ENCODE measurements at regions not wholly inside any gene's neighbourhood (a gene's known extent, or its start where the extent isn't known, plus 50 kb on each side); places are given as distances from the start of the nearest gene placed in this dataset.

DNA sequence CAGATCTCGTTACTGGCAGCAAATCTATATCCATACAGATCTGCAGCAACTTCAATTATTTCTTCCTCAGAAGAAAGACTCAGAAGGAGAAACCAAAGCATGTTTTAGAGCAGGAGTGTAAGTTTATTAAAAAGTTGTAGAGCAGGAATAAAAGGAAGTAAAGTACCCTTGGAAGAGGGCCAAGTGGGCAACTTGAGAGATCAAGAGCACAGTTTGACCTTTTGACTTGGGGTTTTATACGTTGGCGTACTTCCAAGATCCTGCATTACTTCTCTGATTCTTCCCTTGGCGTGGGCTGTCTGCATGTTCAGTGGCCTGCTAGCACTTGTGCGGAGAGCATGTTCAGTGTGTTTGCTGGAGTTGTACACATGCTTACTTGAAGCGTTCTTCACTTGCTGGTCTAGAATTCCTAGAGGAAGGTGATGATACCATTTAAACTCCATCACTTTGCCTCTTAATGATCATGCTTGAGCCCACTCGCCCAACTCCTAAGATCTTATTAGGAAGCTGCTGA lies 1114.7 kb upstream of the PABPC4L start:
- no peak for DNase-seq (ENCODE audit: low read depth)

DNA sequence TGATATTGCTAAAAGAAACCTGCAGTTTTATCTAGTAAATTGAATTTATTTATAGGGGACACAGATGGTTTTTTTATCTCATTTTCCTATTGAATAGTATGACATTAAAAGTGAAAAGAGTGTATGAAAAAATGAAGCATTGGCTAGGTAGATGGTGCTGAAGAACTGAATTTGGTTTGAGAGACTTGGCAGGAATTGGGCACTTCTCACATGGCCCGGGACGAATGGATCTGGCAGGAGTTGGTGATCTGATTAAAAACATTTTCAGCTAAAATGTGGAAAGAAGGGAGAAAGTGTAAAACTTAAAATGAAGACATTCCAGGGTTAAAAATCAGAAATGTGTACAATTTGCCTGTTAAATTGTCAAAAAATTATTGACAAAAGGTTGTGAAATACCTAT lies 1088.5 kb upstream of the PABPC4L start:
- DNase-seq (ENCODE audit: low read depth): no peak

DNA sequence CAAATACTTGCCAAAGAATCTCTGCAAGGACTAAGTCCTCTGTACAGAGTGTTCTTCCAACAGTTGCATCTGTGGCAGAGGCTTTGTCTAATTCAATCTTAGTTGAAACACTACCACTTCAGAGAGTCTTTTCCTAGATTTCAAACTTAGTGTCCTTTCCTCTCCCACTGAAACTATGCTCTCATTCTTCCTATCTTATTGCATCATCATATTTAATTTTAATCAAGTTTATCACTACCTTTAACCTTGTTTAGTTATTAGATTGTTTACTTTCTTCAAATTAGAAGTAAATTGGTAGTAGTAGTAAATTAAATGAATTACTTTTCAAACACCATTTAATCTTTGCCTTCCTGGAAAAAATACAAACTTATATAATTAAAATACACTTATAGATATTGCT lies 1082.3 kb upstream of the PABPC4L start:
- DNase-seq (ENCODE audit: low read depth): no peak

DNA sequence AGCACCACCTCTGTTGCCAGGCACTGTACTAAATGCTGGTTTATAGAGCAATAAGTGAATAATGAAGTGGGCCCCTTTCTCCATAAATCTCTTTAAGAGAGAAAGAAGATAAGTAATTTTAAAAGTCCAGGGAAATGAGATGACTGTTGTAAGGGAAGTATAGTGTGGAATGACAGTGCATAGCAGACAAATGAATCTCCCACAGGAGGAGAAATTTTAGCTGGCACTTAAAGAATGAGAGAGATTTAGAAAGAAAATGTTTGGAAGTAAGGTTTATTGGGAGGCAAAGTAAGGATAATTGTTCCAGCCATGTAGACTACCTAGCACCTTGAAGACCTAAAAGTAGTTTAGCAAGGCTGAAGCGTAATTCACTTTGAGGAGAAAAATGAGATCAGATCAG lies 1081.1 kb upstream of the PABPC4L start:
- DNase-seq (ENCODE audit: low read depth): no peak

- no peak for DNase-seq (ENCODE audit: low read depth)
Measured at GRCh38 chr4:135281230-135281629, 1079.6 kb upstream of the PABPC4L start.

DNA sequence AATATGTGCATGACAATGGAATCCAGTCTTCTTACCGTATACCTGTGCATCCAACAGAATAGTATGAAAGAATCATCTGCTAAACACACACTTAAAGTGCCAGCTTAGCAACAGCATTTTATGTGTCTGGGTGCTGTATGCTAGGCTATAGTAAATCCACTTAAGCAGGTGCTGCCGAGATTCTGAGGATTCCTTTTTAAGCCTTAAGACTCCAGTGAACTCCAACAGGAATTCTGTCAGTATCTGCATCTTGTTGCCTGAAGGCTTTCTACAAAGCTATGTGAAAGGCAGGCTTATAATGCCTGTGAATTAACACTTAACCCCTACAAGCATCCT lies 1076.4 kb upstream of the PABPC4L start:
- no peak for DNase-seq (ENCODE audit: low read depth)

- DNase-seq (ENCODE audit: low read depth): no peak
Measured at GRCh38 chr4:135277068-135277979, 1075.7 kb upstream of the PABPC4L start.

DNA sequence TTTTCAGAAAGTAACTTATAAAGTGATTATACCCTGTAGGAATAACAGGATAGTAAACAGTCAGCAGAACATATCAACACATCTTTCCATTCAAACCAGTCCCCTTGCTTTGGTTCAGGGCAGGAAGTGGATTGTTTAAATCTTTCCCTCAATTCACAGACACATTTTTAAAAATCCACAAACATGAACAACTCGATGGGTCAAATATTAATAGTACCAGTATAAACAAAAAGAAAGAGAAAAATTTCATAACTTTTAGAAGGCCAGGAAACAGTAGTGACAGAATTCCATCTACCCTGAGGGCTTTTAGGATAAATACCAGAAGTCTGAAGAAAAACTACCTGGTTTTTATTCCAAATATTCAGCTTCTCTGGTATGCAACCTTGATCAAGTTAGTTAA lies 1072.8 kb upstream of the PABPC4L start:
- DNase-seq (ENCODE audit: low read depth): no peak

DNA sequence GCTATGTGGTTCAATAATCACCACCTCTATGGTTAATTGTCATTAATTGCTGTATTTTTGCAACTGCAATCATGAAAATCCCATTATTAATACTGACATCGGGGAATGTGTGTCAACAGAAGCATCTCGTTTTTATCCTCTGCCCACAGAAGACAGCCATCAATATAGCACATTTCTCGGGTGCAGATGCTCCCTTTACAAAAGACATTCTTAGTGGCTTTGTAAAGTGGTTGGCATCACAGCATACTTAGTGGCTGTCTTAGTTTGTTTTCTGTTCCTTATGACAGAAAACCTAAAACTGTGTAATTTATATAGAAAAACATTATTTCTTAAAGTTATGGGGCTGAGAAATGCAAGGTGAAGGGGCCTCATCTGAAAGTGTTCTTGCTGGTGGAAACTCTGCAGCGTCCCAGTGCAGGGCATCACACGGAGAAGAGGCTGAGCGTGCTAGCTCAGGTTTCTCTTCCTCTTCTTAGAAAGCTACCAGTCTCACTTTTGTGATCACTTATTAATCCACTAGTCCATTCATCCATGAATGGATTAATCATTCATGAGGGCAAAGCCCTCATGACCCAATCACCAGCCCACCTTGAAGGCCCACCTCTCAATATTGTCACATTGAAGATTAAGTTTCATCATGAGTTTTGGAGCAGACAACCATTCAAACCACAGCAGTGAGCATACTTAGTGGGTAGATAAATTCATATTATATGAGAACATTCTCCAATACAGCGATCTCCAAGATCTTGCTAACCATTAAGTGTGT lies 1067.7 kb upstream of the PABPC4L start:
- DNase-seq (ENCODE audit: low read depth): no peak

GRCh38 chr4:135268369-135268768 lies 1066.8 kb upstream of the PABPC4L start:
- no peak for DNase-seq (ENCODE audit: low read depth)

DNA sequence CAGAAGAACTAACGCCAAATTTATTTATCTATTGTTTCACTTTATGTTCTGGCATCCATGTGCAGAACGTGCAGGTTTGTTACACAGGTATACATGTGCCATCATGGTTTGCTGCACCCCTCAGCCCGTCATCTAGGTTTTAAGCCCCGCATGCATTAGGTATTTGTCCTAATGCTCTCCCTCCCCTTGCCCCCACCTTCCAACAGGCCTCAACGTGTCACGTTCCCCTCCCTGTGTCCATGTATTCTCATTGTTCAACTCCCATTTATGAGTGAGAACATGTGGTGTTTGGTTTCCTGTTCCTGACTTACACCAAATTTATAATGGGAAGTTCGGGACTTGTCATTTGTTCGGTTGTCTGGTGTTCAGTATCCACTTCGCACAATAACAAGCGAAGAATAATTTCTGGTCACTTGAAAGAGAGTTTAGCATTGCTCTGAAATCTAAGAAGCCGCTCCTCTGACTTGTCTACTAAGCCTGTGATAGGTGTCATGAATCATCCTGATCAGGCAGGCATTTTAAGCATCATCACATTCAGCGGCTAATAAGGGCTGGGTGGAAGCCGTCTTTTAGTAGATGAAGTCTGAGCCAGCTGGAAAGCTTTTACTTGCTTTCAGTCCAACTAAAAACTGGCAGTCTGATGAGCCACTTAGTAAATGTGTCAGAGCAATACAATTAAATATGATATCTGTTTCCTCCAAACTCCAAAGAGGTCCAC lies 1065.7 kb upstream of the PABPC4L start:
- no peak for DNase-seq (ENCODE audit: low read depth)

- no peak for DNase-seq (ENCODE audit: low read depth)
Measured at GRCh38 chr4:135256111-135256510, 1054.5 kb upstream of the PABPC4L start.

GRCh38 chr4:135250040-135250439 lies 1048.5 kb upstream of the PABPC4L start:
- DNase-seq (ENCODE audit: low read depth): no peak

- DNase-seq (ENCODE audit: low read depth): no peak
Measured at GRCh38 chr4:135249024-135249423, 1047.4 kb upstream of the PABPC4L start.

DNA sequence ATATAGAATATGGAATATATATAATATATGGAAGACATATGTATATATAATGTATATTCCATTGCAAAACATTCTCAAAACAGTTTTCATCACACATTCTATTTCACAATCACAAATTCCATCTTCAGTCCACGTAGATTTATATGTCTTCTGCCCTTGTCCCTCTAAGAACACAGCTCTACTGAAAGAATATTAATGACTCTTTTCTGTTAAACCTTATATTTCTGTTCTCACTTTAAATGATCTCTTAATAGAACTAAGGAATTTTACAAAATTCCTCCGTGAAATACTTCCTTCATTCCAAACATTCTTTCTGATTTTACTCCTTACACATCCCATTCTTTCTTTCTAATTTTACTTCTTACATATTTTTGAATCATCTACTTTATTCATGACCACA lies 1043.1 kb upstream of the PABPC4L start:
- DNase-seq (ENCODE audit: low read depth): no peak

DNA sequence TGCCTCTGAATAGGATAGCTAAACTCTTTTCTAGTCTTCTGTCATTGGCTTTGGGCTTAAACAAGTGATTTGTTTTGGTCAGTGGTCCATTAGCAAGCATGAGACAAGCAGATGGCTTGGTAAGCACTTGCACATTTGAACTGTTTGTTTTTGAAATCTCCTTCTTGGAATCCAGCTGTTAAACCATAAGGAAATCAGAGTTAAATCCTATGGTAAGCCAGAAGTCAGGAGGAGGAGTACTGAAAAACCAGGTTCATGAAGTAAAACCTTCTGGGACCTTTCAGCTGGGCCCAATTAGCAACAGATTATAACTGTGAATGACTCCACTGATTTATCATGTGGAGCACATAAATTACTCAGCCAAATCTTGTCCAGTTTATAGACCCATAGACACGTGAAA lies 1042.5 kb upstream of the PABPC4L start:
- DNase-seq (ENCODE audit: low read depth): peak; percentile 16

DNA sequence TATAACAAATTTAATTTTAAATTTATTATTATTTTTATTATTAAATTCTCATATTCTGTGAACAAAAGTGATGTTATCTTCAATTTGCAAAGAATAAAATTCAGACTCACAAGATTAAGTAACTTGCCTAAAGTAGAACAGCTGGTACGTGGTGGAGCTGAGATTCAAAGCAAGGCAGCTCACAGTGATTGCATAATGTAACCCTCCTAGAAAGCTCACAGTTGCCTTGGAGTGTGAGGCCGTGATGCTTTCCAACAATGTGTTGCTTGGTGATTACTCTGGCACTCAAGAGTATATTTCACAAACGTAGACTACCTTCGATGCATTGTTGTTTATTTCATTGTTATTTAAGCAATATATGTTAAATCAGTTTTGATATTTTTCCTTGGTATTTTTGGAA lies 1039.2 kb upstream of the PABPC4L start:
- peak; percentile 37 for DNase-seq (ENCODE audit: low read depth)

- no peak for DNase-seq (ENCODE audit: low read depth)
Measured at GRCh38 chr4:135239964-135240363, 1038.4 kb upstream of the PABPC4L start.

DNA sequence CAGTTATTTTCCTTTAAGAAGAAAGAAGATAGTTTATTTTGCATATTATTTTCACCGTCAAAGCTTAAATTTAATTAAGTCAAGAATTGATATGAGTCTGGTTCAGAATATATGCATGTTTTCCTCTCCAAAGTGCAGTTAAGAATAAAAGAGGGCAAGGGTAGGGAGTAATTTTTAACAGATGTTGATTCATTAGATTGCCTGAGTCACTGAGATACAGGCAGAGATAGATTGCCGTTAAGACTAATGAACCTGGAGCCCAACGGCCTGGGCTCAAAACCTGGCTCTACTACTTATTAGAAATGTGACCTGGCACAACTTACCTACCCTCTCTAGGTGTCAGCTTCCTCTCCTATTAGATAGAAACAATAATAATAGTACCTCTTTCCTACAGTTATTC lies 1037.4 kb upstream of the PABPC4L start:
- peak; percentile 10 for DNase-seq (ENCODE audit: low read depth)

- DNase-seq (ENCODE audit: low read depth): no peak
Measured at GRCh38 chr4:135236048-135236447, 1034.5 kb upstream of the PABPC4L start.

DNA sequence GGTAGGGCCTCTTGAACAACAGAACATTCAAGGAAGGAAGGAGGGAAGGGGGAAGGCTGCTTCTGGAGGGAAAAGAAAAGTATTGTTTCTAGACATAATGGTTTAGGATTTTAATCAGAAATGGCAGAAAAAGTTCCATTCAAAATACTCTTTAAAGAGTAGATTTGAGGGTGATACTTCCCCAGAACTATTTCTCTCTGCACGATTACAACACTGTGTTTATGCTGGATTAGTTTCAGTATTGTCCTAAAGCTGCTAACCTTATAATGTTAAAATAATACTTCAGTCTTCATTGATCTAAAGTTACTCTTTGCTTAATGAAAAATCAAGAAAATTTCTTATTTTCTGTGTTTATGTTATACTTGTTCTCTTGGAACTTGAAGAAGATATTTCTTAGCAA lies 1026.3 kb upstream of the PABPC4L start:
- DNase-seq (ENCODE audit: low read depth): no peak

DNA sequence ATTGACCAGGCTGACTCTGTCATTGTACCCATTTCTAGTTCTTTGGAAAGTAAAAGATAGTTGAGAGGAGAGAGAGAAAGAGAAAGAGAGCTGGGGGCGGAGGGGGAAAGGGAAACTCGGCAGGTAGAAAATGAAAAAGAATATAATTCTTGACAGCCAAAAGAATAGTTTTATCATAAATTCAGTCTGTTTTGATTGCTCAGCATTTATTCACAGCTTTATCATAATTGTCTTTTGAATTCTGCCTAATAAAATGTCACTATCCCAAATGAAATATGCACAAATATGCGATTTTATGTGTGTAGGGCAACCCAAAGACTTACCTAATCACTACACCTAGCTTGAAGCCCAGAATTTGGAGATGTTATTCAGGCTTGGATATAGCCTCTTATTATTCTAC lies 1024.0 kb upstream of the PABPC4L start:
- DNase-seq (ENCODE audit: low read depth): no peak

GRCh38 chr4:135210341-135210740 lies 1008.8 kb upstream of the PABPC4L start:
- DNase-seq (ENCODE audit: low read depth): no peak

Measured in fibroblast of the conjunctiva (primary cell).